Activated naive CD4-positive, alpha-beta T cell treated with anti-CD3 and anti-CD28 coated beads for 36 hours (primary cell): ENCODE measurements at regions not wholly inside any gene's neighbourhood (a gene's known extent, or its start where the extent isn't known, plus 50 kb on each side); places are given as distances from the start of the nearest gene placed in this dataset.
"Not testable (repeated sequence)": the region's sequence is repeated elsewhere in the genome, so short reads cannot be mapped to it uniquely, and the experiment has no call there.

Experiments used
- CTCF ChIA-PET: fragments of 350-600 bp; sonication (Branson Sonifier 250); formaldehyde crosslinking; loops from one replicate; lab custom pipeline; 2021; ENCODE audit warnings: antibody characterized with exemption; lab: Charles Lee
- DNase-seq: peaks from one replicate; pipeline ENCODE4 v3.0.0-alpha.2; 2020
- H3K27ac Mint-ChIP-seq: one replicate; pipeline ENCODE4 v1.8.0; 2021; ENCODE audit warnings: mild to moderate bottlenecking, mixed read lengths
- H3K27me3 Mint-ChIP-seq: one replicate; pipeline ENCODE4 v1.8.0; 2021; ENCODE audit warnings: low read depth, mixed read lengths
- H3K36me3 Mint-ChIP-seq: one replicate; pipeline ENCODE4 v1.8.0; 2021; ENCODE audit warnings: low read depth, mixed read lengths
- H3K4me1 Mint-ChIP-seq: one replicate; pipeline ENCODE4 v1.8.0; 2021; ENCODE audit warnings: low read depth, mixed read lengths
- H3K4me3 Mint-ChIP-seq: one replicate; pipeline ENCODE4 v1.8.0; 2021; ENCODE audit warnings: mild to moderate bottlenecking, moderate library complexity, mixed read lengths
- H3K9me3 Mint-ChIP-seq: one replicate; pipeline ENCODE4 v1.8.0; 2021; ENCODE audit warnings: mixed read lengths
- intact Hi-C: fragments of 100-400 bp; cut with micrococcal nuclease; formaldehyde crosslinking; loops from one replicate; pipeline ENCODE4 v1.15.1; 2023

GRCh38 chr3:87958289-87958688 is 100.5 kb downstream of the CGGBP1 start:
- Mint-ChIP-seq H3K9me3 (no peaks in the 10 kb centered on the region), H3K4me1 (no peaks in the 10 kb centered on the region), H3K4me3 (no peak overlapping the region), H3K27ac (no peak overlapping the region), H3K27me3 (peaks cover 3% of the 10 kb centered on the region), H3K36me3 (no peaks in the 10 kb centered on the region)
- CTCF ChIA-PET, result no interaction called here
- no peak for DNase-seq
- intact Hi-C loops, result no loop called here

DNA sequence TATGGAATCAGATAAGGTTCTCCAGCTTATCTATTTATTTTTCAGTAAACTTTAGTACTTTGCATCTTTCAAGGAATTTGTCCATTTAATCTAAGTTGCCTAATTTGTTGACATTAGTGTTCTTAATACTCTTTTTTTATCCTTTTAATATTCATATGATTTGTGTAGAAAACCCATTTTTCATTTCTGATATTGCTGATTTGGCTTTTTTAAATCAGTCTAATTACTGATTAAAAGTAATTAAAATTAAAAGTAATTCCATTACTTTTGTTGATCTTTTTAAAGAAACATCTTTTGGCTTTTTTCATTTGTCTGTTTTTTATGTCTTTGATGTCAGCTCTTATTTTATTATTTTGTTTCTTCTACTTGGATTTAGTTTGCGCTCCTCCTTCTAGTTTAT is 101.2 kb downstream of the CGGBP1 start:
- no peak overlapping the region for H3K27ac Mint-ChIP-seq
- H3K4me3 Mint-ChIP-seq, result no peak overlapping the region
- H3K4me1 Mint-ChIP-seq, result no peaks in the 10 kb centered on the region
- H3K9me3 Mint-ChIP-seq, result no peaks in the 10 kb centered on the region
- no peak for DNase-seq
- H3K27me3 Mint-ChIP-seq, result peaks cover 3% of the 10 kb centered on the region
- CTCF ChIA-PET, result no interaction called here
- H3K36me3 Mint-ChIP-seq, result no peaks in the 10 kb centered on the region
- intact Hi-C loops, result no loop called here

DNA sequence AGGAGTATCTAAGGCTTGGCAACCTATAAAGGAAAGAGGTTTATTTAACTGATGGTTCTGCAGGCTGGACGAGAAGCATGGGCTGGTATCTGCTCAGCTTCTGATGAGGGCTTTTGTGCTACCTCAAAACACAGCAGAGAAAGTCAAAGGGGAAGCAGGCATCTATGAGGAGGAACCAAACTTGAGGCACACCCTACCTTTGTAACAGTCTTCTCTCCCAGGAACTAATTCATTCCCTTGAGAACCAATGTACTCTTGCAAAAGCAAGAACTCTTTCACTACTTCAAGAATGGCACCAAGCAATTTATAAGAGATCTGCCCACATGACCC is 109.0 kb downstream of the CGGBP1 start:
- no peak overlapping the region for H3K27ac Mint-ChIP-seq
- CTCF ChIA-PET, result no interaction called here
- no peak for DNase-seq
- H3K4me1 Mint-ChIP-seq, result no peaks in the 10 kb centered on the region
- H3K9me3 Mint-ChIP-seq, result no peaks in the 10 kb centered on the region
- intact Hi-C loops, result no loop called here
- peaks cover 3% of the 10 kb centered on the region for H3K27me3 Mint-ChIP-seq
- H3K36me3 Mint-ChIP-seq, result no peaks in the 10 kb centered on the region
- no peak overlapping the region for H3K4me3 Mint-ChIP-seq

GRCh38 chr3:87949189-87949878 is 109.5 kb downstream of the CGGBP1 start:
- H3K27ac Mint-ChIP-seq, result no peak overlapping the region
- H3K36me3 Mint-ChIP-seq, result no peaks in the 10 kb centered on the region
- CTCF ChIA-PET, result no interaction called here
- H3K27me3 Mint-ChIP-seq, result peaks cover 3% of the 10 kb centered on the region
- DNase-seq, result no peak
- H3K4me1 Mint-ChIP-seq, result no peaks in the 10 kb centered on the region
- no peak overlapping the region for H3K4me3 Mint-ChIP-seq
- H3K9me3 Mint-ChIP-seq, result no peaks in the 10 kb centered on the region
- intact Hi-C loops, result no loop called here

DNA sequence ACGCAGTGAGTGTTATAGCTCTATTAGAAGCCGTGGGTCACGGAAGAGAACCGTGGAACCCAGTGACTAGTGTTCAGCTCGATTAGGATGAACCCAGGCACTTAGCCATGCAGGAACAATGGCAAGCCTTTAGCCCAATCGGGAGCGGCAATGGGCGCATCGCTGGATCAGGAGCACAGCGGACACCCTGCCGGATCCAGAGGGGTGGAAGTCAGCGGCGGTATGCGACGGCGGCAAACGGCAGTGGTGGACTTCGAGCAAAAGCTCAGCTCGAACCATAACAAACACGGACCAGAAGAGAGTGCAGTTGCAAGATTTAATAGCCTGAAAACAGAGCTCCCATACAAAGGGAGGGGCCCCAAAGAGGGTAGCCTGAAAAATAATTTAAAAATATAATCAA is 112.8 kb downstream of the CGGBP1 start:
- H3K36me3 Mint-ChIP-seq, H3K9me3 Mint-ChIP-seq, H3K4me3 Mint-ChIP-seq, H3K4me1 Mint-ChIP-seq, CTCF ChIA-PET, H3K27ac Mint-ChIP-seq, H3K27me3 Mint-ChIP-seq, DNase-seq, intact Hi-C loops: not testable (repeated sequence)

GRCh38 chr3:87942256-87942655 is 116.5 kb downstream of the CGGBP1 start:
- CTCF ChIA-PET, intact Hi-C loops, H3K4me3 Mint-ChIP-seq, H3K36me3 Mint-ChIP-seq, DNase-seq, H3K27me3 Mint-ChIP-seq, H3K9me3 Mint-ChIP-seq, H3K27ac Mint-ChIP-seq, H3K4me1 Mint-ChIP-seq: not testable (repeated sequence)

DNA sequence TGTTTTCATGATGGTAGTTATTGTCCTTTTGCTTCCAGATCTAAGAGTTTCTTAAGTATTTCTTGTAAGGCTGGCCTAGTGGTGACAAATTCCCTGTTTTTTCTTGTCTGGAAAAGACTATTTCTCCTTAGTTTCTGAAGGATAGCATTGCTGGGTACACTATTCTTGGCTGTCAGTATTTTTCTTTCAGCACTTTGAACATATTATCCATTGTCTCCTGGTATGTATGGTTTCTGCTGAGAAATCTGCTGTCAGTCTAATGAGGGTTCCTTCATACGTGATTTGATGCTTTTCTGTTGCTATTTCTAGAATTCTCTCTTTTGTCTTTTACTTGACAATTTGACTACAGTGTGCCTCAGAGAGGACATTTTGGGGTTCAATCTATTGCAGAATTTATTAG is 134.3 kb downstream of the CGGBP1 start:
- CTCF ChIA-PET, result no interaction called here
- Mint-ChIP-seq H3K9me3 (peaks cover 17% of the 10 kb centered on the region), H3K4me3 (no peak overlapping the region), H3K4me1 (no peaks in the 10 kb centered on the region), H3K27me3 (no peaks in the 10 kb centered on the region), H3K36me3 (peaks cover 2% of the 10 kb centered on the region), H3K27ac (no peak overlapping the region)
- no peak for DNase-seq
- intact Hi-C loops, result no loop called here

- CTCF ChIA-PET, result interaction anchor here (1.1 kb wide), 1 partner anchor 10 kb away, joined by 3 read pairs; no protein-coding TSS in a partner anchor
- H3K4me1 Mint-ChIP-seq, result no peaks in the 10 kb centered on the region
- H3K27ac Mint-ChIP-seq, result no peak overlapping the region
- no peak for DNase-seq
- H3K36me3 Mint-ChIP-seq, result peaks cover 2% of the 10 kb centered on the region
- H3K9me3 Mint-ChIP-seq, result peaks cover 15% of the 10 kb centered on the region
- no peak overlapping the region for H3K4me3 Mint-ChIP-seq
- no peaks in the 10 kb centered on the region for H3K27me3 Mint-ChIP-seq
- intact Hi-C loops, result no loop called here
Observed at GRCh38 chr3:87920549-87920948, 138.3 kb downstream of the CGGBP1 start.

GRCh38 chr3:87901141-87901540 is 157.7 kb downstream of the CGGBP1 start:
- Mint-ChIP-seq H3K4me1 (no peaks in the 10 kb centered on the region), H3K27me3 (no peaks in the 10 kb centered on the region), H3K4me3 (no peak overlapping the region), H3K36me3 (no peaks in the 10 kb centered on the region), H3K27ac (no peak overlapping the region), H3K9me3 (no peaks in the 10 kb centered on the region)
- CTCF ChIA-PET, result interaction anchor here (0.7 kb wide), 1 partner anchor 130 kb away, joined by 3 read pairs; no protein-coding TSS in a partner anchor
- intact Hi-C loops, result no loop called here
- DNase-seq, result no peak

DNA sequence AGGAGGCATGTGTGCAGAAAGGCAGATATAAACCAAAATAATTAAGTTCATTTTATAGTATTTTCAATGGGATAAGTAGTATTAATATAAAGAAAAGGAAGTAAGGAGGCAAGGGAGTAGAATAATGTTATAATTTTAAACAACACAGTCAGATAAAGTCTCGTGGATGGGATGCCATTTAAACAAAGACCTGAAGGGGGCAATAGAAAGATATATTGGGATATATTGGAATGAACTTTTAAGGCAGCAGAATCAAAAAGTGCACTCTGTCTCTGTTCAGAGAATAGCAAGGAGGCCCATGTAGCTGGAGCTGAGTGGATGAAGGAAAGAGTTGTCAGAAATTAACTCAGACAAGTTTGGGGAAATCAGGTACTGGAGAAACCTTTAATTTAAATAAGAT is 158.7 kb downstream of the CGGBP1 start:
- Mint-ChIP-seq H3K9me3 (no peaks in the 10 kb centered on the region), H3K4me3 (no peak overlapping the region), H3K27ac (no peak overlapping the region), H3K4me1 (no peaks in the 10 kb centered on the region), H3K27me3 (no peaks in the 10 kb centered on the region), H3K36me3 (no peaks in the 10 kb centered on the region)
- CTCF ChIA-PET, result interaction anchor here (1.0 kb wide), 1 partner anchor 367 kb away, joined by 4 read pairs; no protein-coding TSS in a partner anchor
- no peak for DNase-seq
- intact Hi-C loops, result loop anchor here (1.0 kb wide), 3 partner anchors 103 to 280 kb away; no protein-coding TSS in a partner anchor

DNA sequence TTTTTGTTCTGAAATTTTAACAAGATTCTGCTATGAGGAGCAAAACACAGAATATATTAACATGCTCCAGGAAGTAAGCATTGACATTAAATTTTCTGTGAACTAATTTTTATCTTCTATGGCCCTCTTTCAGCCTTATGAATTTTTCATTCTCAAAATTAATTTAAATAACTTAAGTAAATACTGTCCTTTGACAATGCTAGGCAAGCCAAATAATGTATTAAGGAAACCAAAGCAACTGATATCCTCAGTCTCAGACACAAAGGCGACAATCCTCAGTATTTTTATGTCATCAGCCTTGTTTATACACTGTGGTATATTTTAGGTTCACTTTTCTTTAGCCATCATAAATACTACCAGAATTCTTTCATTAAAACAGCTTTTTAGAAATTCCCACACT is 159.8 kb downstream of the CGGBP1 start:
- no peak for DNase-seq
- no peak overlapping the region for H3K4me3 Mint-ChIP-seq
- CTCF ChIA-PET, result interaction anchor here (0.5 to 1.4 kb wide), 2 partner anchors 18 to 214 kb away, joined by 3 to 5 read pairs; no protein-coding TSS in a partner anchor
- intact Hi-C loops, result no loop called here
- no peaks in the 10 kb centered on the region for H3K27me3 Mint-ChIP-seq
- no peaks in the 10 kb centered on the region for H3K9me3 Mint-ChIP-seq
- H3K4me1 Mint-ChIP-seq, result no peaks in the 10 kb centered on the region
- H3K27ac Mint-ChIP-seq, result no peak overlapping the region
- H3K36me3 Mint-ChIP-seq, result no peaks in the 10 kb centered on the region

DNA sequence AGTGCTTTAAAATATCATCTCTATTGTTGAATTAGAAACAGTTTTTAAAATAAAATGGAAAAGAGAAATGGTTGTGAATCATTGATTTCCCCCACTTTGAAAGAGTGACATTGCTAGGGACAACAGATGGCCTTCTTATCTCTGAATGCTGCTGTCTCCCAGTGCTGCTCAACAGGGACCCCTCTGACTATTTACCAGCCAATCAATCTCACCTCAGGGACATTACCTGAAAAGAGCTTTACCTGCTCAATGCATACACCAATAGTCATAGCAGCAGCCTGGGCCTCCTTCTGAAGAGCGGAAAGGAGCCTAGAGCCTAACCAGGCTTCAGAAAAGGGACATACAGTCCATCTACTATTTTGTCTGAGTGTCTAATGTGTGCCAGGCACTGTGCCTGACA is 162.8 kb downstream of the CGGBP1 start:
- Mint-ChIP-seq H3K9me3 (no peaks in the 10 kb centered on the region), H3K27ac (no peak overlapping the region), H3K4me3 (no peak overlapping the region), H3K36me3 (no peaks in the 10 kb centered on the region), H3K4me1 (no peaks in the 10 kb centered on the region), H3K27me3 (peaks cover 3% of the 10 kb centered on the region)
- CTCF ChIA-PET, result no interaction called here
- DNase-seq, result no peak
- intact Hi-C loops, result no loop called here

- Mint-ChIP-seq H3K4me1 (no peaks in the 10 kb centered on the region), H3K4me3 (no peak overlapping the region), H3K36me3 (no peaks in the 10 kb centered on the region), H3K27me3 (no peaks in the 10 kb centered on the region), H3K9me3 (peaks cover 19% of the 10 kb centered on the region), H3K27ac (no peak overlapping the region)
- CTCF ChIA-PET, result no interaction called here
- DNase-seq, result no peak
- intact Hi-C loops, result no loop called here
Observed at GRCh38 chr3:87873136-87873535, 185.7 kb downstream of the CGGBP1 start.
